Activated naive CD4-positive, alpha-beta T cell treated with anti-CD3 and anti-CD28 coated beads, Interleukin-2, amount 50 U/mL, for 16 hours (primary cell): ENCODE measurements at regions not wholly inside any gene's neighbourhood (a gene's known extent, or its start where the extent isn't known, plus 50 kb on each side); places are given as distances from the start of the nearest gene placed in this dataset.
"Not testable (repeated sequence)": the region's sequence is repeated elsewhere in the genome, so short reads cannot be mapped to it uniquely, and the experiment has no call there.

Source experiments
- DNase-seq: peaks from one replicate; pipeline ENCODE4 v3.0.0-alpha.2; 2020

DNA sequence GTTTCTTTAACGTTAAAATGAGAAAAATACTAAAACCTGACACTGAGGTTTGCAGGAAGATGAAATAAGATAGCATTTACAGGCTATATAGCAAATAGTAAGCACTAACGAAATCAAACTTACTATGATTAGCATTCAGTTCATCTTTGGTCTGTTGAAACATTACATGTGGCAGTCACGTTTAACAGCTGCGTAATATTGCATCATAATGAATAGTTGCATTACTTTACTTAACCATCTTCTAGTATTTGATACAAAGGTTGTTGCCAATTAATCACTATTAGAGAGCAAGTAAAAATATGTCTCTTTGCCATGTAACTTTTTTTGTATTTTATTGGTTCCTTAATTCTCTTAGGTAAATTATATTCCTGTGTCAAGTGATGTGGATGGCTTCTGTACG is 131.8 kb upstream of the GHITM start:
- DNase-seq: no peak

DNA sequence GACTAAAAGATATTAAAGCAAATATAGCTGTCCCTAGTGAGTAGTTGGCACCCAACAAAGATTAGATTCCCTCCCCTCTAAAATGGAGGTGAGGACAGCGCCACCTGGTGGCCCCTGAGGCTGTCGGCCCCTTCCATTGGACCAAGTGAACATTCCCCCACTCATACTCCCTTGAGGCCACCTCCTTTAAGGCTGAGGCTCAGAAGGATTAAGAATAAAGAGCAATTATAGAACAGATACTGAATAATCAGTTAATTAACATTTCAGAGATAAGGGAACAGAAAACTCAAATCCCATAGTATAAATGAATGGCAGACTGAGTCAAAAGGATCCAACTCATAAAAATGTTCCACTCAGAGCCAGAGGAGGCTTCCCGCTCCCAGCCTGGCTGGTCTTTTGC is 130.4 kb upstream of the GHITM start:
- no peak for DNase-seq

DNA sequence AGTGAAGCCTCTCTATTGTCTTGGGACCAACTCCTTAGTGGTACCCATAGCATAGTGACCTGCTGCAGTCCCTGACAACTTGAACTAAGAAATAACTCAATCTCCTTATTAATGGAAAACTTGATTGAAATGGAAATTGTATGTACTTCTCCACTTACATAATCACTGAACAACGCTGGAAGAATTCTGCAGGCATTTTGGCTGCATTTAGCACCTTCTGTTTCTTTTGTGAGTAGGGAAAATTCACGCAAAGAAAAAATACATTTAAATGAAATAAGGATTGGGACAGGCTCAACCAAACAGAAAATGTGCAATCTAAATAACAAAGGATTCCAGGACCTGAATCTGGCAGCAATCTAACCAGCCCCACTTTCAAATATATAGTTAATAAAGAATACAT is 126.9 kb upstream of the GHITM start:
- no peak for DNase-seq

DNA sequence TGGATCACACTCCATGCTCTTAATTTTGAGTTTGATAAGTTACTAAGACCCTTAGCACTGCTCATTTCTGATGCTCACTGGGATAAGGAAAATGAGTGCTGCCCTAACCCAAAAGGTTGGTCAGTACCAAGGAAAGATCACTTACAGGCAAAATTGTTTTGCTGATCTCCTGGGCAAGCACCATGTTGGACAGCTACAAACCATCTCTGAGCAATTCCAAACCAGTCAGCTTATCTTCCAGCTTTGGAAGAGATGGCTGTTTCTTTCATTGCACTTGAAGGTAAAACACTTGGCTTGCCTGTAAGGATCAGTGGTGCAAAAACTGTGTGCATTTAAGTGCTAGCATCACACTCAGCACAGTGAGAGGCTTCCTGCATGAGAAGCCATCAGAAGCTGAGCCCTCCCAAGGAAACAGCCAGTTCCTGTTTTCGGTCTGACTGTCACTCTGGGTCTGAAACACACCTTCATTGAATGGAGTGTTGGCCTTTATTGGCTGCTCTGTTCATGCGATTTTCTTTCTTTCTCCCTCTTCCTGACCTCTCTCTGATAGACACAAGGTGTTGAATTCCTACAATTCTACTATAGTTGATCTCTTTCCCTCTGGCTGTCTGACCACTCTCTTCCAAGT is 126.4 kb upstream of the GHITM start:
- no peak for DNase-seq

DNA sequence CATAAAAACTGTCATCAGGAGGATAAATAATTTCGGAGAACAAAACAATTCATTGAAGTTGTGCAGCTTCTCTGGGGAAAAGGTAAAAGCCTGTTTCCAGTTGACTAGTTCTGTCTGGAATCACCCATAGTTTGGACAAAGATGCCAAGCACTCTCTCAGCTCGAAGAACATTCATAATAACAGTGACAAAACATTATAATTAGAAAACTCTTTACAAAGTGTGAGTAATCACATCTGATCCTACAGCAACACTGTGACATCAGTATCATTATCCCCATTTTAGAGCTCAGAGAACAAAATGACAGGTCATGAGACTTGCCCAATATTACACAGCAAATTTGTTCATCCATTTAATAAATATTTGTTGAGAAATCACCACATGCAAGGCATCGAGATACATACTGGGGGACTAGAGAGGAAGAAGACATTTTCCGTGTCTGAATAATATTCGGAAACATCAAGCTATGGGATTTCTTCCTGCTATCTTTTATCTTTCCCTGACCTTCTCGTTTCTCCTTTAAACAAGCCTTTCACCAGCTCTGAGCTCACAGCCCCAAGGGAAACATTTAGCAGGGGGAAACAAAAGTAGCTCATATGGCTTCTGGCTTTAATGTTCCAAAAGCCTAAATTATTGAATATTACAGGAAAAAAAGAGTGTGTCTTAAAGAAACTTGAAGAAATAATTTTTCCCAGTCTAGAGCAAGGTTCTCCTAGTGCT is 123.3 kb upstream of the GHITM start:
- no peak for DNase-seq

DNA sequence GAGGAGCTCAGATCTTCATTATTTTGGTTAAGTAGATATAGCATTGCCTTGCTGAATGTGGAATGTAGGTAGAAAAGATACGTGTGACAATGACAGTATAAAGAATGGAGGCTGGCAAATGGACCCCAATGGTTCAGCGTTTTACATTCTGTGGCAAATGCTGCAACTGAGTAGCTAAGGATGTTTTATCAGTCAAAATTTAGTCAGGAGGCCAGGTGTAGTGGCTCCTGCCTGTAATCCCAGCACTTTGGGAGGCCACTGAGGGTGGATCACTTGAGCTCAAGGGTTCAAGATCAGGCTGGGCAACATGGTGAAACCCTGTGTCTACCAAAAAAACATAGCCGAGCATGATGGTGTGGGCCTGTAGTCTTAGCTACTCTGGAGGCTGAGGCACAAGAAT is 120.5 kb upstream of the GHITM start:
- DNase-seq: no peak

DNA sequence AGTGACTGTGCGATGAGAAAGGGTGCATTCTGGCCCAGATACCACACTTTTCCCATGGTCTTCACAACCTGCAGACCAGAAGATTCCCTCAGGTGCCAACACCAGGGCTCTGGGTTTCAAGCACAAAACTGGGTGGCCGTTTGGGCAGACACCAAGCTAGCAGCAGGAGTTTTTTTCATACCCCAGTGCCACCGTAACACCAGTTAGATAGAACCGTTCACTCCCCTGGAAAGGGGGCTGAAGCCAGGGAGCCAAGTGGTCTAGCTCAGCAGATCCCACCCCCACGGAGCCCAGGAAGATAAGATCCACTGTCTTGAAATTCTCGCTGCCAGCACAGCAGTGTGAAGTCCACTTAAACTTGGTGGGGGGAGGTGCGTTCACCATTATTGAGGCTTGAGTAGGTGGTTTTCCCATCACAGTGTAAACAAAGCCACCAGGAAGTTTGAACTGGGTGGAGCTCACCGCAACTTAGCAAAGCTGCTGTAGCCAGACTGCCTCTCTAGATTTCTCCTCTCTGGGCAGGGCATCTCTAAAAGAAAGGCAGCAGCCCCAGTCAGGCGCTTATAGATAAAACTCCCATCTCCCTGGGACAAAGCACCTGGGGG is 119.4 kb upstream of the GHITM start:
- DNase-seq: not testable (repeated sequence)

DNA sequence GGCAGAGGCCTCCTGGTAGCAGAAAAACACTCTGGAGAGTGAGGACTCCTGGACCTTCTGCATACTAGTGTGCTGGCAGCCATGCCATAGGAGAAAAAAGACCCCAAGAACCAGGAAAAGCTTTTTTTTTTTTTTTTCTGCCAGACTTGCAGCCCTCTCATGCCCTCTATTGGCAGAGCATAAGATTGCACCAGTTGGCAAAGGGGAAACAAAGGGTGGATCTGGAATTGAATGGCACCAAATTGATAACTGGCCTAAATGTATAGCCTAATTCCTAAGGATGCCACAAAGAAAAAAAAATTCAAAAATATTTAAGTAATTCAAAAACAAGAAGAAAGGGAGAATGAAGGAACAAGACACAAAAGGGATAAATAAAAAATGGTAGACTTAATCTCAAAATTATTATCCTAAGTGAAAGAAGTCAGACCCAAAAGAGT is 112.5 kb upstream of the GHITM start:
- no peak for DNase-seq

DNA sequence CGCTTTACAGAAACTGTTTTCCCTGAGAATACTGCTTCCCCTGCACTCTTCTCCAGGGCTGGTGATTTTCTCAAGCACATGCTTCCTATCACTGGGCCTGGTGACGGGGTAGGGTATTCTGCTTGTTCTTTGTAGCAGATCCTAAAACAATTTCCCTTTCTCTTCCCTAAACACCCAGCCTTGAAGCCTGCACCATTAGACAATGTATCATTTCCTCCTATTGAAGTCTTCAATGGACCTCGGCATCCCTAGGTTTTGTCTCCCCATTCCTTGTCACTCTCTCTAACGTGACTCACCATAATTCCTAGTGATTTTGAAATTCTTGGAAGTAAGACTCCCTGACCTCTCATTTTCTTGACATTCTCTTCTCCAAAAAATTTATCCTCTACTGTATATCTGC is 109.5 kb upstream of the GHITM start:
- DNase-seq: no peak

DNA sequence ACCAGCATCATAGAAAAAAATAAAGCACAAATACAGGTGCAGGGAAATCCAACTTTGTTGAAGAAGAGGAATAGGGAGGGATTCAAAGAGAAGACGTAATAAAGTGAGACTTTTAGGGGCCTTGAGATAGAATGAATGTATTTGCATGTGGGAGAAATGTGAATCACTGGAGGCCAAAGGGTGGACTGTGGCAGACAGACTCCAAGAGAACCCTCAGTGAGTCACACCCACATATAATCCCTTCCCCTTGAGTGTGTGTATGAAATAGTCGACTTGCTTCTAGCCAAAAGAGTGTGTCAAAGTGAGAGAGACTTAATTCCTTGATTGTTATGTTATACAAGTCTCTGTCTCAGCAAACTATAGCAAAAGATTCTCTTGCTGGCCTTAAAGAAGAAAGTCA is 101.3 kb upstream of the GHITM start:
- no peak for DNase-seq

DNA sequence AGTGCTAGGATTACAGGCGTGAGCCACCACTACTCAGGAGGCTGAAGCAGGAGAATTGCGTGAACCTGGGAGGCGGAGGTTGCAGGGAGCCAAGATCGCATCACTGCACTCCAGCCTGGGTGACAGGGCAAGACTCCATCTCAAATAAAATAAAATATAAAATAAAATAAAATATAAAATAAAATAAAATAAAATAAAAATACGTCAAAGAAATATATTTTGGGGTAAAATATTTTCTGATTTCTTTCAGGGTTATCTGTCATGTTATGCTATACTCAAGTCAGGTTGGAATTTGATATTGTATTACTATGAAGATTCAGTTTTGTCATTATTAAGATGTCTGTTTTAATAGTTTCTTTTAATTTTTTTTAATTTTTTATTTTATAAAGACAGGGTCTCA is 99.4 kb upstream of the GHITM start:
- DNase-seq: no peak

DNA sequence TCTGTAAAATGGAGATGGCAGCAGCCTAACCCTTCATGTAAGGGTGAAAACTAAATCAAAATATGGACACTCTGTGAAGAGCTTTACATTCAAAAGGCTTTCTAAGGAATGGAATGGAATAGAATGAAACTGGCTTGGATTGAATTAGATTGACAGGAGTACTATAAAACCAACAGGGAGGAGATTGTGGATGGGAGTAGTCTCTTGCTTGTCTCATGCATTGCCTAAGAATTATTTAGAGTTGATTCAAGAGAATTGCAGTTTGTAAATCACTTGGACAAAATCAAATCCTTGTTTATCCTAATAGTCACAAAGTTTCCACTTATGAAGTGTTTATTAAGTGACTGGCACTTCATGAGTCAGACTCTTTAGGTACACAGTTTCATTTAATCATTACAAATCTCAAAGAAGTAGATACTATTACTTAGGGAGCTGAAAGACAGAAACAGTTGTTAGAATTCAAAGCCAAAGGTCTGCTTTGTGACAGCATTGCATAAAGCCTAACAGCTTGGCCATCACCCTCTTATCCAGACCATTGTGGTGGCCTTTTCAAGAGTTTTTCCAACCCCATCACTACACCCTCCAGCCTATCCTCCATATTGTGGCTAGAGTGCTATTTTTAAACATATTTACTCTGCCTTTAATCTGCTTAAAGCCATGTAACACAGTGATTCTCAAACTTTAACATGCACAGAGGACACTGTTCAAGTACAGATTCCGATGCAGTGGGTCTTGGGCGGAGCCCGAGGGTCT is 91.9 kb upstream of the GHITM start:
- no peak for DNase-seq

DNA sequence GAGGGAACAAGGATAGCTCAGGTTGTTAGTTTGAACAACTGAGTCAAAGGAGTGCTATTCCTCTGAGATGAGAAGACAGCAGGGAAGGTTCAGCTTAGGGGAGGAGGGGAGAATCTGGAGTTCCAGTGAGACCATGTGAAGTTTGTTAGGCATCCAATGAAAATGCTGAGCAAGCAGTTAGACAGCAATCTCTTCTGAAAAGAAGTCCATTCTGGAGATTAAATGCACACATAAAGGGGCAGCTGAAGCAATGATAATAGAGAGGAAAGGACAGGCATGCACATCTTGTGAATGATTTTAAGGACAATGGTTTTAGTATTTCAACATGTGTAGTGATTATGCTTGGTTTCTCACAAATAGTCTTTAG is 89.7 kb upstream of the GHITM start:
- no peak for DNase-seq

DNA sequence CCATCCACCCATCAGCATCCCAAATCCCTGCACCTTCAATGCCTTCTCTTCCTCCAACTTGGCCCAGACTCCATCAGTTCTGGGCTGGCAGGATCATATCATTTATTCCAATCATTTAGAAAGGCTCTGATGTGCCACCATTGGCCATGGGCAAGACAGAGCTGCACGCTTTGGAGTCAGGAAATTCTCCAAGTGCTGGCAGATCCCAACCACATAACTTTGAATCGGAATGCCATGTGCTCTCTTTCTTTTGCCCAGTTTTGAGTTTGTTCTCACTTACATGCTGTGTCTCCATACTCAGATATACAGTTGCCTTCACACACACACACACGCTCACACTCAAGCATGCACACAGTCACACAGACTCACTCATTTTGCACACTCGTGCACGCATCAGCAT is 85.7 kb upstream of the GHITM start:
- DNase-seq: no peak

DNA sequence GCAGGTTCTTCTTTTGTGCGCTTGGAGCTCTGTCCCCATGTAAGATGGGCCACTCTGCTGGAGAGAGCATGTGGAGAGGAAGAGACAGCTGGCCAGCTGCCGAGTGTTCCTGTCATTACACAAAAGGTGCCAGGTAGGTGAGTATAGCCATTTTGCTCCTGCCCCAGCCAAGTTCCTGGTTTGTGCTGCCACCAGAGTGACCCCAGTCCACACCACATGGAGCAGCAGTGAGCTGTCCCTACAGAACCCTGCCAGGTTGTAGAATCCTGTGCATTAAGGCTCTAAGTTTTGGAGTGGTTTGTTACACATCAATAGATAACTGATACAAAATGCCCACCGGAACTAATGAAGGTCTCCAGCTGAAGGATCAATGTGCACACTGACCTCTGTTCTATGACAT is 84.6 kb upstream of the GHITM start:
- no peak for DNase-seq

DNA sequence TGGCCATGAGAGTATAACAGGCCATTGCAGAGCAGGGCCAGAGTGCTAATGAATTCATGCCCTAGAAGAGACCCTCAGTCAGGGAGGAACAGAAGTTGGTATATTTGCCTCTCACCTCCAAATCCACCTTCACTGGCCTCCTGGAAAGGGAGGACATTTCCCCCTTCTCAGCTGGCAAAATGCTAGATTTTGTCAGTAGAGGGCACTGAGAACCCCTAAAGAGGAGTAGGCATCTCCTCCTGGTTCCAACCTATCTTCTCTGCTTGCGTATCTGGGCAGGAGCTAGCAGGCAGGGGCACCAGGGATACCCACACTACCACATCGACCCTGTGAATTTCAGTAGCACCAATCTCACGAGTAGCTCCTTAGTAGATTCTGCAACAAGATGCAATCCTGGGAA is 79.8 kb upstream of the GHITM start:
- no peak for DNase-seq

DNA sequence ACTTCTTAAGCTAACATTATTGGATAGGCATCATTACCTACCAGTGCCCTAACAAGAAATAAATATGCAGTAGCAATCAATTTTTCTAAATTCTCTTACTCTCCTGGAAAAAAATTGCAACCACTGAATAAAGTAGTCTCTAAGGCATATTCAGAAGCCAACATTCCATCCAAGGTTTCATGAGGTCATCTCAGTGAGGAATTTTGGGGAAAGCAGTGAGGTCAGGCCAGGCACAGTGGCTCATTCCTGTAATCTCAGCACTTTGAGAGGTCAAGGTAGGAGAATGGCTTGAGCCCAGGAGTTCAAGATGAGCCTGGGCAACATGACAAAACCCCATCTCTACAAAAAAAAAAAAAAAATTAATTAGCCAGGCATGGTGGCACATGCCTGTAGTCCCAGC is 75.9 kb upstream of the GHITM start:
- DNase-seq: no peak

DNA sequence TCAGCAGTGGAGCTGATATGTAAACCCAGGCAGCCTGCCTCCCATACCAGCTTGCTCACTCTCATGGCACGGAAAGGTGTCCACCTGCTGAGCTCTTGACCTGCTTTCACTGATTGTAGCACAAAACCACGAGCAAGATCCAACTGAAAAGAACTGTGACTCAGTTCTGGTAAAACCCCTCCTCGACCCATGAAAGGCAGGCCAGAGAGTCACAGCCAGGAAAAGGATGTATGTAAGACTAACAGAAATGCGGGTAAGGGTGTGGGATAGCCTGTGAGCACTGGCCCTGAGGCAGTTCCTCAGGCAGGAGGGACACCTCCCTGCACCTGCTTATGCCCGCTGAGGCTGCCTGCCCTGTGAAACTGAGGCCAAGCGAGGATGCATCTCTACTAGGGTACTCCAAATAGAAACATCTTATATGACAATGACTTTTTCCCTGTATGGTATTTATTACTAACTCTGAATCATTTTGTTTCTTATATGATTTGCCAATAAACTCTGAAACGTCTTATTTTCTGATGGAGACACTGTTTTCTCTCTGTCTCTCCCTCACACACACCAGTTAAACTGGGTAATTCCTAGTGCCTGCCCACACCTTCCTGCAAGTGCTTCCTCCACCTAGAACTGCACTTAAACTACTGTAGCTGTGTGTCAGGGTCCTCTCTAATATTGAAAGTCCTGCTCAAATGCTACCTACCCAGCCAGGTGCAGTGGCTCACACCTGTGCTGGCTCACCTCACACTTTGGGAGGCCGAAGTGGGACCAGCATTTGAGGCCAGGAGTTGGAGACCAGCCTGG is 73.3 kb upstream of the GHITM start:
- no peak for DNase-seq

DNA sequence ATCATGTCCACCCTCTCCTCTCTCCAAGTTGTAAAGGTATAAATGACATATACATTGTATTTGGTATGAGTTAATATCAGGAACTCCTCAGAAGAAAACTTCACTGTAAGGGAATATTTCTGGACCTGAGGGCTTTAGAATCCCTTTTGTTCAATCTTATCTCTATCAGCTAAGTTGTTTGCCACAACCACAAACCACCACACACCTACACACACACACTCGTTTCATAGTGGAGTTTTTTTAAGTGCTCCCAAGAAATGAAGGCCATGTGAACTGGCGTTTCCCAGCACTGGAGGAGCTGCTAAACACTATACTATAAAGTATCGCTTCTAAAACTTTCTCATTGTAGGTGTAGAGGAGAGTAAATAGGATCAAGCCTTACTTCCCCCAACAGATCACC is 64.8 kb upstream of the GHITM start:
- DNase-seq: no peak

DNA sequence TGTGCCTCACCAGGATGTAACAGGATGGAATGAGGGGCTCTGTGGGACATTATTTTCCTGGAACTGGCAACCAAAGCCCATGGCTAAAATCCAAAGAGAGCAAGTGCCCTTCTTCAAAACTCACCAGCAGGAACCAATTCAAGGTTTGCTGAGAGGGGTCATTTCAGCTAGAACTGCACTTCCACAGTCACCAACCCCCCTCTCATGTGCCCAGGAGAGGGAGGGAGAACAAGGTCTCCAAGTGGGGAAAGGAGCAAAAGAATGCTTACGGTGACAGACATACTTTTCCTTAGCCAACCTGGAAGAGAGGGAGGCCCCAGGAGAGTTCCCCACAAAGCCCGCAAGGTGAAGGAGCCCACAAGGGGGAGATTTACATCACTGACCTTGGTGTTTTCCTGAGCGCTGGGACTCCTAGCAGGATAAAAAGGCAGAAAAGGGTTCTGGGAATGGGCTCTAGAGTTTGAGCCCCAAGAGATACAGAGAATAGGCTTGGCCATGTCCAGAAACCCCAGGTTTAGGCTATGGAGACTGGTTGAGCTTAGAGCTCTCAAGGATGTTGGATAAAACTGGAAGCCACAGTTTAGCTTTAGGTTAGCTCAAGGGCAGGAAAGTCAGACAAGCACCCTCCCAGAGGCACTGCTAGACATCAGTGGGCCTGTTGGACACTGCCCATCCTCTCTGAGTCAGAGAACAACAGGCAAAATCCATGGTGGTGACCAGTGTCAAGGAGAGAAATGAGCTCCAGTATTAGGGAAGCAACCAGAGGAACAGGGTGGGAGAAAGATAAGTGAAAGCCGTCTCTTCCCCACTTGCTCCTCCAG is 63.9 kb upstream of the GHITM start:
- no peak for DNase-seq

DNA sequence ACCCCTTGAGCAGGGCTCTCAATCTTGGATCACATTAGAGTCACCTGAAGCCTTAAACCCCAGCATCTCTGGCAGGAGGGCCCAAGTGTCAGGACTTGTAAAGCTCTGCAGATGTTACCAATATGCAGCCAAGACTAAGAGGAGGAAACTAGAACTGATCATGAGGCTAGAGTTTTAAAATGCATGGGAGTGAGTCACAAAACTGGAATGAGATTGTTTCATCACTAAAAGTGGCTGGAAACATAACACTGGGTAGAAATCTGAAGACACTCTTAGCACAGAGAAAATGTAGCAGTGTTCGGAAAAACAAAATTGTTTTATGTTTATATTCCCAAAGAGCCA is 63.3 kb upstream of the GHITM start:
- no peak for DNase-seq

DNA sequence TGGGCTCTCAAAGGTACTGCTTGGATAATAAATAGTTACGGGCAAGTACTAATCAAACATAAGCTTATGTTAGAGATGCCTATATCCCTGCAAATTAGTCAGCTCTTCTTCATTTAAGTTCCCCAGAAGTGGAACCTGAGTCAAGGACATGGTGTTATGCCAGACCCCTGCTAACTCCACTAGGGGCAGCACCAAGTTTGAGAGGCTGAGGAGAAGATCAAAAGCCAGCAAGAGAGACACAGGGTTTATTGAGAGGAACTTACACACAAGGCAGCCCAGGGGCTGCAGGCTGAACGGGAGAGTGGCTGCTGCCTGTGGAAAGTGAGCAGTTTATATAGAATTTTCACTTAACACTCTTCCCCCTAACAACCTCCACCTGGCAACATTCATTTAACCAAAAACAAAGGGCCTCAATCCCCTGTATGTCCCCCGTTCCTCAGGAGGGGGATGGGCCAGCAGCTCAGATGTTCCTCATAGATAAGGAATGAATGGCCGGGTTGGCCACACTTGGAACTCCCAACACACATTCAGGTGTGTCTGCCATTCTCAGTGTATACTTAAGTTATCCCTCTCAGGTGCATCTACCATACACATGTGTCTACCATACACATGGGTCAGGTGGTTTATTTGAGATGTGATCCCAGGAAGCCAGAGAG is 62.6 kb upstream of the GHITM start:
- no peak for DNase-seq
